ENCODE measurements at regions not wholly inside any gene's neighbourhood (a gene's known extent, or its start where the extent isn't known, plus 50 kb on each side); places are given as distances from the start of the nearest gene placed in this dataset.

GRCh38 chr15:72953306-72953705 is 99.0 kb upstream of the NEO1 start:
- no peak overlapping the region for H2BK12ac ChIP-seq (ENCODE audit: low read length)
- no peak for DNase-seq (ENCODE audit: low spot score)
- H3K36me3 ChIP-seq (replicated peaks in 1 of 2; ENCODE audit: control insufficient read depth in 2 of 2, insufficient read depth in 2 of 2, low read length in 2 of 2): no peaks in the 10 kb centered on the region
- peaks cover 4 to 12% of the 10 kb centered on the region in 2 donors for H3K4me1 ChIP-seq (ENCODE audit: control insufficient read depth in 2 of 2, insufficient read depth in 1 of 2, low read depth in 1 of 2, low read length in 2 of 2)
- H2AFZ ChIP-seq (ENCODE audit: low read length): no peak overlapping the region
- no peak overlapping the region for H3K23ac ChIP-seq (ENCODE audit: low read depth, low read length, poor library complexity)
- no peak overlapping the region for H3K27ac ChIP-seq (replicated peaks; ENCODE audit: low read length)
- no peak overlapping the region for H3K18ac ChIP-seq (ENCODE audit: low read length)
- H2AK5ac ChIP-seq (ENCODE audit: low read depth, low read length): no peak overlapping the region
- no peak overlapping the region for H2BK5ac ChIP-seq (ENCODE audit: low read length)
- H3K79me1 ChIP-seq (ENCODE audit: low read depth, low read length): no peaks in the 10 kb centered on the region
- H3K9me3 ChIP-seq (replicated peaks in 1 of 2; ENCODE audit: control insufficient read depth in 2 of 2, insufficient read depth in 1 of 2, low read depth in 1 of 2, low read length in 2 of 2): no peaks in the 10 kb centered on the region
- no CpG with 5 or more reads among the region's 6 CpGs for WGBS, 2 donors (ENCODE audit: extremely low coverage in 2 of 2, insufficient read length in 2 of 2, insufficient replicate concordance in 1 of 2)
- no peak overlapping the region for H2BK120ac ChIP-seq (ENCODE audit: low read depth, low read length)
- no peak overlapping the region for H4K8ac ChIP-seq (ENCODE audit: low read depth, low read length)
- H4K91ac ChIP-seq (ENCODE audit: low read depth, low read length, poor library complexity): no peak overlapping the region
- H3K4ac ChIP-seq (ENCODE audit: low read length): no peak overlapping the region
- H3K27me3 ChIP-seq (ENCODE audit: control insufficient read depth in 3 of 3, insufficient read depth in 3 of 3, low read depth in 1 of 3, low read length in 3 of 3): no peaks in the 10 kb centered on the region
- H3K4me3 ChIP-seq (ENCODE audit: low read length in 2 of 2): no peak overlapping the region
- H3K9ac ChIP-seq (ENCODE audit: low read depth, low read length, poor library complexity): no peak overlapping the region
- no peak overlapping the region for H2BK15ac ChIP-seq (ENCODE audit: low read length)
- H3K4me2 ChIP-seq (ENCODE audit: insufficient read depth, low read length, poor library complexity, severe bottlenecking): no peak overlapping the region
- H3K14ac ChIP-seq (ENCODE audit: low read length): no peak overlapping the region

- H3K36me3 ChIP-seq (replicated peaks in 1 of 2; ENCODE audit: control insufficient read depth in 2 of 2, insufficient read depth in 2 of 2, low read length in 2 of 2): no peaks in the 10 kb centered on the region
- H3K4me1 ChIP-seq (ENCODE audit: control insufficient read depth in 2 of 2, insufficient read depth in 1 of 2, low read depth in 1 of 2, low read length in 2 of 2): peaks cover 4 to 12% of the 10 kb centered on the region in 2 donors
- H3K18ac ChIP-seq (ENCODE audit: low read length): no peak overlapping the region
- H4K8ac ChIP-seq (ENCODE audit: low read depth, low read length): no peak overlapping the region
- H4K91ac ChIP-seq (ENCODE audit: low read depth, low read length, poor library complexity): no peak overlapping the region
- H3K4me3 ChIP-seq (ENCODE audit: low read length in 2 of 2): no peak overlapping the region
- H3K79me1 ChIP-seq (ENCODE audit: low read depth, low read length): no peaks in the 10 kb centered on the region
- H2BK120ac ChIP-seq (ENCODE audit: low read depth, low read length): no peak overlapping the region
- H3K23ac ChIP-seq (ENCODE audit: low read depth, low read length, poor library complexity): no peak overlapping the region
- no CpG with 5 or more reads among the region's 1 CpG for WGBS, 2 donors (ENCODE audit: extremely low coverage in 2 of 2, insufficient read length in 2 of 2, insufficient replicate concordance in 1 of 2)
- H2BK15ac ChIP-seq (ENCODE audit: low read length): no peak overlapping the region
- no peak overlapping the region for H3K14ac ChIP-seq (ENCODE audit: low read length)
- H2BK12ac ChIP-seq (ENCODE audit: low read length): no peak overlapping the region
- H2BK5ac ChIP-seq (ENCODE audit: low read length): no peak overlapping the region
- H3K9me3 ChIP-seq (replicated peaks in 1 of 2; ENCODE audit: control insufficient read depth in 2 of 2, insufficient read depth in 1 of 2, low read depth in 1 of 2, low read length in 2 of 2): no peaks in the 10 kb centered on the region
- H3K27me3 ChIP-seq (ENCODE audit: control insufficient read depth in 3 of 3, insufficient read depth in 3 of 3, low read depth in 1 of 3, low read length in 3 of 3): no peaks in the 10 kb centered on the region
- H3K9ac ChIP-seq (ENCODE audit: low read depth, low read length, poor library complexity): no peak overlapping the region
- no peak overlapping the region for H3K27ac ChIP-seq (replicated peaks; ENCODE audit: low read length)
- no peak overlapping the region for H3K4me2 ChIP-seq (ENCODE audit: insufficient read depth, low read length, poor library complexity, severe bottlenecking)
- H3K4ac ChIP-seq (ENCODE audit: low read length): no peak overlapping the region
- no peak overlapping the region for H2AFZ ChIP-seq (ENCODE audit: low read length)
- no peak for DNase-seq (ENCODE audit: low spot score)
- no peak overlapping the region for H2AK5ac ChIP-seq (ENCODE audit: low read depth, low read length)
These were observed 100.1 kb upstream of the NEO1 start for GRCh38 chr15:72952151-72952550.

GRCh38 chr15:72948662-72949061 is 103.6 kb upstream of the NEO1 start:
- no peak overlapping the region for H4K8ac ChIP-seq (ENCODE audit: low read depth, low read length)
- H4K91ac ChIP-seq (ENCODE audit: low read depth, low read length, poor library complexity): no peak overlapping the region
- H3K4me2 ChIP-seq (ENCODE audit: insufficient read depth, low read length, poor library complexity, severe bottlenecking): no peak overlapping the region
- H3K27me3 ChIP-seq (ENCODE audit: control insufficient read depth in 3 of 3, insufficient read depth in 3 of 3, low read depth in 1 of 3, low read length in 3 of 3): peaks cover 0 to 2% (median 0%) of the 10 kb centered on the region in 3 experiments
- H3K14ac ChIP-seq (ENCODE audit: low read length): no peak overlapping the region
- no peak for DNase-seq (ENCODE audit: low spot score)
- H3K9ac ChIP-seq (ENCODE audit: low read depth, low read length, poor library complexity): no peak overlapping the region
- no peak overlapping the region for H3K4me3 ChIP-seq (ENCODE audit: low read length in 2 of 2)
- no peak overlapping the region for H2BK120ac ChIP-seq (ENCODE audit: low read depth, low read length)
- H3K9me3 ChIP-seq (replicated peaks in 1 of 2; ENCODE audit: control insufficient read depth in 2 of 2, insufficient read depth in 1 of 2, low read depth in 1 of 2, low read length in 2 of 2): peaks cover 0 to 6% of the 10 kb centered on the region in 2 donors
- no peak overlapping the region for H2BK5ac ChIP-seq (ENCODE audit: low read length)
- no peak overlapping the region for H2BK12ac ChIP-seq (ENCODE audit: low read length)
- H3K23ac ChIP-seq (ENCODE audit: low read depth, low read length, poor library complexity): no peak overlapping the region
- no peak overlapping the region for H2BK15ac ChIP-seq (ENCODE audit: low read length)
- no peak overlapping the region for H2AK5ac ChIP-seq (ENCODE audit: low read depth, low read length)
- H3K36me3 ChIP-seq (replicated peaks in 1 of 2; ENCODE audit: control insufficient read depth in 2 of 2, insufficient read depth in 2 of 2, low read length in 2 of 2): no peaks in the 10 kb centered on the region
- H2AFZ ChIP-seq (ENCODE audit: low read length): no peak overlapping the region
- H3K4ac ChIP-seq (ENCODE audit: low read length): no peak overlapping the region
- peaks cover 2% of the 10 kb centered on the region for H3K79me1 ChIP-seq (ENCODE audit: low read depth, low read length)
- no peak overlapping the region for H3K27ac ChIP-seq (replicated peaks; ENCODE audit: low read length)
- H3K18ac ChIP-seq (ENCODE audit: low read length): no peak overlapping the region
- H3K4me1 ChIP-seq (ENCODE audit: control insufficient read depth in 2 of 2, insufficient read depth in 1 of 2, low read depth in 1 of 2, low read length in 2 of 2): no peaks in the 10 kb centered on the region

- Histone ChIP-seq H3K4me3 (ENCODE audit: low read length in 2 of 2) (no peak overlapping the region), H3K4ac (ENCODE audit: low read length) (no peak overlapping the region), H2BK120ac (ENCODE audit: low read depth, low read length) (no peak overlapping the region), H3K79me1 (ENCODE audit: low read depth, low read length) (peaks cover 2% of the 10 kb centered on the region), H3K14ac (ENCODE audit: low read length) (no peak overlapping the region), H3K27me3 (ENCODE audit: control insufficient read depth in 3 of 3, insufficient read depth in 3 of 3, low read depth in 1 of 3, low read length in 3 of 3) (peaks cover 0 to 2% (median 0%) of the 10 kb centered on the region in 3 experiments), H3K4me2 (ENCODE audit: insufficient read depth, low read length, poor library complexity, severe bottlenecking) (no peak overlapping the region), H3K18ac (ENCODE audit: low read length) (no peak overlapping the region), H3K9ac (ENCODE audit: low read depth, low read length, poor library complexity) (no peak overlapping the region), H3K4me1 (ENCODE audit: control insufficient read depth in 2 of 2, insufficient read depth in 1 of 2, low read depth in 1 of 2, low read length in 2 of 2) (no peaks in the 10 kb centered on the region), H2BK12ac (ENCODE audit: low read length) (no peak overlapping the region), H2AK5ac (ENCODE audit: low read depth, low read length) (no peak overlapping the region), H2BK5ac (ENCODE audit: low read length) (no peak overlapping the region), H3K27ac (replicated peaks; ENCODE audit: low read length) (no peak overlapping the region), H3K23ac (ENCODE audit: low read depth, low read length, poor library complexity) (no peak overlapping the region), H2BK15ac (ENCODE audit: low read length) (no peak overlapping the region), H3K9me3 (replicated peaks in 1 of 2; ENCODE audit: control insufficient read depth in 2 of 2, insufficient read depth in 1 of 2, low read depth in 1 of 2, low read length in 2 of 2) (peaks cover 0 to 6% of the 10 kb centered on the region in 2 donors), H3K36me3 (replicated peaks in 1 of 2; ENCODE audit: control insufficient read depth in 2 of 2, insufficient read depth in 2 of 2, low read length in 2 of 2) (no peaks in the 10 kb centered on the region), H4K91ac (ENCODE audit: low read depth, low read length, poor library complexity) (no peak overlapping the region), H4K8ac (ENCODE audit: low read depth, low read length) (no peak overlapping the region), H2AFZ (ENCODE audit: low read length) (no peak overlapping the region)
- no peak for DNase-seq (ENCODE audit: low spot score)
- no CpG with 5 or more reads among the region's 2 CpGs for WGBS, 2 donors (ENCODE audit: extremely low coverage in 2 of 2, insufficient read length in 2 of 2, insufficient replicate concordance in 1 of 2)
These were observed 104.6 kb upstream of the NEO1 start for GRCh38 chr15:72947709-72948108.

All from neuronal stem cell (in vitro differentiated cells).